SK-N-SH treated with all-trans-retinoic acid at 6 μM for 48 hours (cell line): ENCODE measurements at regions not wholly inside any gene's neighbourhood (a gene's known extent, or its start where the extent isn't known, plus 50 kb on each side); places are given as distances from the start of the nearest gene placed in this dataset.

ENCODE experiments used
- ATAC-seq: fragments of 200-7000 bp; cut with Tn5 transposase; 3 replicates; pipeline ENCODE4 v1.9.1; 2020; ENCODE audit warnings: mild to moderate bottlenecking, moderate library complexity
- ARNTL ChIP-seq: fragments of 450-650 bp; formaldehyde crosslinking; IDR thresholded peaks from 2 replicates; pipeline ENCODE4 v1.5.0; 2020; ENCODE audit warnings: low read depth, mild to moderate bottlenecking, moderate library complexity, borderline replicate concordance
- BACH2 ChIP-seq: fragments of 250-450 bp; sonication (Bioruptor Pico); IDR thresholded peaks from 2 replicates; pipeline ENCODE4 v1.9.0; 2021; ENCODE audit warnings: mild to moderate bottlenecking, borderline replicate concordance
- CREB5 ChIP-seq: fragments of 250-450 bp; sonication (Bioruptor Pico); IDR thresholded peaks from 2 replicates; pipeline ENCODE4 v1.5.1; 2020; ENCODE audit warnings: low read depth, mild to moderate bottlenecking, moderate library complexity
- CSRNP3 ChIP-seq: fragments of 250-450 bp; sonication (Bioruptor Pico); IDR thresholded peaks from 2 replicates; pipeline ENCODE4 v1.5.1; 2021; ENCODE audit warnings: mild to moderate bottlenecking, moderate library complexity
- ESRRG ChIP-seq: fragments of 250-450 bp; sonication (Bioruptor Pico); IDR thresholded peaks from 2 replicates; pipeline ENCODE4 v1.6.1; 2021; ENCODE audit warnings: mild to moderate bottlenecking
- GLIS3 ChIP-seq: fragments of 250-450 bp; sonication (Bioruptor Pico); IDR thresholded peaks from 2 replicates; pipeline ENCODE4 v1.5.0; 2020; ENCODE audit warnings: mild to moderate bottlenecking, moderate library complexity
- ISL1 ChIP-seq: fragments of 250-450 bp; sonication (Bioruptor Pico); IDR thresholded peaks from 2 replicates; pipeline ENCODE4 v2.1.2; 2022; ENCODE audit warnings: mild to moderate bottlenecking, moderate library complexity
- OSR1 ChIP-seq: fragments of 250-450 bp; sonication (Bioruptor Pico); IDR thresholded peaks from 2 replicates; pipeline ENCODE4 v1.8.0; 2022; ENCODE audit warnings: moderate library complexity, mild to moderate bottlenecking, inconsistent platforms
- PATZ1 ChIP-seq: fragments of 250-450 bp; sonication (Bioruptor Pico); IDR thresholded peaks from 2 replicates; pipeline ENCODE4 v1.8.0; 2020; ENCODE audit warnings: mild to moderate bottlenecking, moderate library complexity, borderline replicate concordance
- POU6F1 ChIP-seq: fragments of 250-450 bp; sonication (Bioruptor Pico); IDR thresholded peaks from 2 replicates; pipeline ENCODE4 v1.8.0; 2021; ENCODE audit warnings: low read depth, mild to moderate bottlenecking, moderate library complexity, borderline replicate concordance
- PPARA ChIP-seq: fragments of 250-450 bp; sonication (Bioruptor Pico); IDR thresholded peaks from 2 replicates; pipeline ENCODE4 v1.5.0; 2020; ENCODE audit warnings: mild to moderate bottlenecking, borderline replicate concordance
- RARB ChIP-seq: fragments of 250-450 bp; sonication (Bioruptor Pico); IDR thresholded peaks from 2 replicates; pipeline ENCODE4 v1.8.0; 2021; ENCODE audit warnings: mild to moderate bottlenecking, moderate library complexity
- SNAI2 ChIP-seq: fragments of 250-450 bp; sonication (Bioruptor Pico); IDR thresholded peaks from 2 replicates; pipeline ENCODE4 v1.5.0; 2020; ENCODE audit warnings: mild to moderate bottlenecking, moderate library complexity
- TOX ChIP-seq: fragments of 250-450 bp; sonication (Bioruptor Pico); IDR thresholded peaks from 2 replicates; pipeline ENCODE4 v1.8.0; 2021; ENCODE audit warnings: mild to moderate bottlenecking, moderate library complexity, borderline replicate concordance
- TSHZ2 ChIP-seq: fragments of 250-450 bp; sonication (Bioruptor Pico); IDR thresholded peaks from 2 replicates; pipeline ENCODE4 v1.5.0; 2020; ENCODE audit warnings: mild to moderate bottlenecking, moderate library complexity
- ZC3H10 ChIP-seq: fragments of 250-450 bp; sonication (Bioruptor Pico); IDR thresholded peaks from 2 replicates; pipeline ENCODE4 v1.5.1; 2021; ENCODE audit warnings: mild to moderate bottlenecking, moderate library complexity
- ZFP3 ChIP-seq: fragments of 250-450 bp; sonication (Bioruptor Pico); IDR thresholded peaks from 2 replicates; pipeline ENCODE4 v1.5.0; 2020; ENCODE audit warnings: mild to moderate bottlenecking, moderate library complexity
- ZNF70 ChIP-seq: fragments of 450-650 bp; formaldehyde crosslinking; IDR thresholded peaks from 2 replicates; pipeline ENCODE4 v1.5.0; 2020; ENCODE audit warnings: mild to moderate bottlenecking, moderate library complexity
- ZNF8 ChIP-seq: fragments of 450-650 bp; formaldehyde crosslinking; IDR thresholded peaks from 2 replicates; pipeline ENCODE4 v1.5.0; 2020; ENCODE audit warnings: mild to moderate bottlenecking, moderate library complexity

GRCh38 chr11:70656252-70656651 lies 257.9 kb downstream of the CTTN start:
- no peak for TF ChIP-seq GLIS3 (CRISPR knock-in tag)
- no peak for TF ChIP-seq ZC3H10 (CRISPR knock-in tag)
- TF ChIP-seq ESRRG (CRISPR knock-in tag) = no peak
- TF ChIP-seq ZFP3 = no peak
- no peak for TF ChIP-seq BACH2 (CRISPR knock-in tag)
- TF ChIP-seq TSHZ2 (CRISPR knock-in tag) = no peak
- TF ChIP-seq ZNF70 (CRISPR knock-in tag) = no peak
- TF ChIP-seq POU6F1 = no peak
- TF ChIP-seq CREB5 = no peak
- TF ChIP-seq TOX (CRISPR knock-in tag) = no peak
- TF ChIP-seq, all 23 proteins: peak for 0
- no peak for ATAC-seq

GRCh38 chr11:70660059-70660888 lies 261.9 kb downstream of the CTTN start:
- no peak for ATAC-seq
- TF ChIP-seq OSR1 (no peak), GLIS3 (CRISPR knock-in tag) (no peak), ZNF70 (CRISPR knock-in tag) (no peak), ARNTL (no peak), TOX (CRISPR knock-in tag) (no peak), CSRNP3 (CRISPR knock-in tag) (no peak), PPARA (no peak), PATZ1 (CRISPR knock-in tag) (no peak), RARB (CRISPR knock-in tag) (no peak), ZNF8 (CRISPR knock-in tag) (no peak), BACH2 (CRISPR knock-in tag) (no peak), SNAI2 (CRISPR knock-in tag) (no peak), ZC3H10 (CRISPR knock-in tag) (no peak)

GRCh38 chr11:70660889-70661197 lies 262.5 kb downstream of the CTTN start:
- ATAC-seq = no peak
- TF ChIP-seq ZNF8 (CRISPR knock-in tag) (no peak), ARNTL (no peak), GLIS3 (CRISPR knock-in tag) (no peak), ISL1 (CRISPR knock-in tag) (no peak), PPARA (no peak), PATZ1 (CRISPR knock-in tag) (no peak)
